Esophagus muscularis mucosa (tissue), 4 donors: ENCODE measurements at regions not wholly inside any gene's neighbourhood (a gene's known extent, or its start where the extent isn't known, plus 50 kb on each side); places are given as distances from the start of the nearest gene placed in this dataset.

ENCODE experiments used
- CTCF ChIP-seq, 3 experiments: fragments of 200-600 bp in 2 of 3; fragments of 450-650 bp in 1 of 3; sonication (generic) in 2 of 3; IDR thresholded peaks; one replicate each; pipeline ENCODE4 v1.5.1; 2017 to 2019; ENCODE audit warnings: antibody characterized with exemption in 3 of 3, mild to moderate bottlenecking in 2 of 3, moderate library complexity in 1 of 3
- EP300 ChIP-seq: sonication (generic); formaldehyde crosslinking; IDR thresholded peaks from one replicate; pipeline ENCODE4 v1.6.1; 2017; ENCODE audit warnings: antibody characterized with exemption
- POLR2A ChIP-seq: fragments of 450-650 bp; IDR thresholded peaks from one replicate; pipeline ENCODE4 v1.6.1; 2017; ENCODE audit warnings: antibody characterized with exemption, moderate library complexity, mild to moderate bottlenecking, low read depth

GRCh38 chr5:117095346-117096332 is 521.0 kb upstream of the SEMA6A start:
- TF ChIP-seq POLR2A = no peak
- no peak for TF ChIP-seq CTCF (IDR thresholded peaks at IDR 0.05)
- TF ChIP-seq EP300 = no peak
